AG09319 (cell line): ENCODE measurements at regions not wholly inside any gene's neighbourhood (a gene's known extent, or its start where the extent isn't known, plus 50 kb on each side); places are given as distances from the start of the nearest gene placed in this dataset.

Experiments used
- DNase-seq: peaks from one replicate; pipeline ENCODE4 v3.0.0-alpha.2; 2010; ENCODE audit warnings: low read depth; ENCODE audit errors: extremely low read depth
- CTCF ChIP-seq: IDR thresholded peaks from 2 replicates; pipeline ENCODE4 v1.5.1; 2011; ENCODE audit warnings: low read depth, mild to moderate bottlenecking, inconsistent platforms, low read length, moderate library complexity

GRCh38 chr18:60506682-60507081 is 134.1 kb upstream of the MC4R start:
- TF ChIP-seq CTCF = no peak
- DNase-seq = peak; percentile 49

- TF ChIP-seq CTCF = no peak
- DNase-seq = no peak
Observed at GRCh38 chr18:60508108-60508507, 135.5 kb upstream of the MC4R start.

GRCh38 chr18:60534538-60534937 is 162.0 kb upstream of the MC4R start:
- DNase-seq = no peak
- no peak for TF ChIP-seq CTCF

GRCh38 chr18:60537074-60537473 is 164.5 kb upstream of the MC4R start:
- DNase-seq = no peak
- TF ChIP-seq CTCF = no peak

- no peak for TF ChIP-seq CTCF
- no peak for DNase-seq
Observed at GRCh38 chr18:60538891-60539290, 166.3 kb upstream of the MC4R start.

GRCh38 chr18:60541661-60542060 is 169.1 kb upstream of the MC4R start:
- no peak for DNase-seq
- TF ChIP-seq CTCF = no peak

- no peak for DNase-seq
- TF ChIP-seq CTCF = no peak
Observed at GRCh38 chr18:60543646-60544045, 171.1 kb upstream of the MC4R start.
